ENCODE measurements at regions not wholly inside any gene's neighbourhood (a gene's known extent, or its start where the extent isn't known, plus 50 kb on each side); places are given as distances from the start of the nearest gene placed in this dataset.

DNA sequence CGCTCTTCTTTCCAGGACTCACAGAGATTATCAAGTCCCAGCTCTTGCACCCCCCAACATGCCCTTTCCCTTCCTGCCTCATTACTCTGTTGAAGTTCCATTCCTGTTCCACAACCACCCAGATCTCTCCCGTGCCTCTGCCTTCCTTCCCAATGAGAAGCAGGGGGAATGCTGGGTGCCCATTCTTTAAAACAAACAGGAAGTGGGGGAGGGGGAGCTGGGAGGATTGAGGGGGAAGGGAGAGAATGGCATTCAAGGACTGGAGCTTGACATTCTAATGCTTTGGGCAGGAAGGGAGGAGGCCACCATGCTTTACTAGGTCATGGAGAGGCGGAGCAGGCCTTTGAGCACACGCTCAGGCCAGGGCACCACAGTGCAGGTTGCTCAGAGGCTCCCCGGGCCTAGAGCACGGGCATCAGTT lies 150.3 kb upstream of the IRF2BP2 start:
- 74 to 76% methylated on average over 6 of the region's 6 CpGs for WGBS, 2 donors
- TF ChIP-seq POLR2A (IDR thresholded peaks at IDR 0.05): no peak
- TF ChIP-seq, protein P1, sequence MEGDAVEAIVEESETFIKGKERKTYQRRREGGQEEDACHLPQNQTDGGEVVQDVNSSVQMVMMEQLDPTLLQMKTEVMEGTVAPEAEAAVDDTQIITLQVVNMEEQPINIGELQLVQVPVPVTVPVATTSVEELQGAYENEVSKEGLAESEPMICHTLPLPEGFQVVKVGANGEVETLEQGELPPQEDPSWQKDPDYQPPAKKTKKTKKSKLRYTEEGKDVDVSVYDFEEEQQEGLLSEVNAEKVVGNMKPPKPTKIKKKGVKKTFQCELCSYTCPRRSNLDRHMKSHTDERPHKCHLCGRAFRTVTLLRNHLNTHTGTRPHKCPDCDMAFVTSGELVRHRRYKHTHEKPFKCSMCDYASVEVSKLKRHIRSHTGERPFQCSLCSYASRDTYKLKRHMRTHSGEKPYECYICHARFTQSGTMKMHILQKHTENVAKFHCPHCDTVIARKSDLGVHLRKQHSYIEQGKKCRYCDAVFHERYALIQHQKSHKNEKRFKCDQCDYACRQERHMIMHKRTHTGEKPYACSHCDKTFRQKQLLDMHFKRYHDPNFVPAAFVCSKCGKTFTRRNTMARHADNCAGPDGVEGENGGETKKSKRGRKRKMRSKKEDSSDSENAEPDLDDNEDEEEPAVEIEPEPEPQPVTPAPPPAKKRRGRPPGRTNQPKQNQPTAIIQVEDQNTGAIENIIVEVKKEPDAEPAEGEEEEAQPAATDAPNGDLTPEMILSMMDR (IDR thresholded peaks at IDR 0.05): no peak
- no peak for DNase-seq (ENCODE audit: low spot score in 2 of 2)

DNA sequence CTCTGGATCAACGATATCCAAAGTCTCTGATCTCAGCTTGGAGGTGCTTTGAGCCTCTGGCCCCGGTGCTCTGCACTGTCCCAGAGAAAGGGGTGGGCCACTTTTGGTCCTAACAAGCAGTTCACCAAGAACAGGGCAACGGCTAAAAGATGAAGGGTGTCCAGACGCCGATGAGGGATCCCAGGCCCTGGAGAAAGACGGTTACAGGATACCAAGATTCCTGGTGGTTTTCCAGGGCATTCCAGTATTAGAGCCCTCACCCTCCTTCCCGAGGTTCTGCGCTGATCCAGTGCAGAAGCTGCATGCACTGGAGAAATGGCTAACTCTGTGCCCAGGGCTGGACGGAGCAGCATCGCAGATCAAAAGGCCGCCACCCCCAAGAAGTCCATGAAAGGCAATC lies 149.9 kb upstream of the IRF2BP2 start:
- intact Hi-C loops (cut with DNase I; ENCODE audit: low total_unique reads): no loop called here
- 94 to 95% methylated on average over 11 of the region's 11 CpGs for WGBS, 2 donors

More for the DNA sequence above, 150.3 kb upstream of the IRF2BP2 start:
- H3K4me3 ChIP-seq (ENCODE audit: low read depth, poor library complexity, severe bottlenecking): no peak overlapping the region
- intact Hi-C loops (cut with DNase I; ENCODE audit: low total_unique reads): no loop called here

DNA sequence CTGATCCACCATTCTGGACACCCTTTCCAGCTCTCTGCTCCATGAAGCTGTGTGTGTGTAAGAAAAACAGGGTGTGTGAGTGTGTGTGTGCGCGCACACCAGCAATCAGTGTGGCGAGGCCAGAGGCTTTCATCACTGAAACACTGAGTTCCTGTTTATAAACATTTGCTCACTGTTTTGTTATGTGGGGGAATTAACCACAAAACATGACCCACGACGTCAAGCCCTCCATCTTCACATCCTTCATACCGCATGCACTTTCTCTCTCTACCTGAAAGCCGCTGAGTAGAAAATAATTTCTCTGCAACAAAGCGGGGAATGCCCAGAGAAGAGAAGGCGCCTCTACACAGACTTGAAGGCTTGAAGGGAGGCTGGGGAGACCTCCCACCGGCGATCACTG lies 148.9 kb upstream of the IRF2BP2 start:
- no peak for TF ChIP-seq POLR2A (IDR thresholded peaks at IDR 0.05)
- TF ChIP-seq, protein P1 (IDR thresholded peaks at IDR 0.05): no peak

More for the DNA sequence above, 149.9 kb upstream of the IRF2BP2 start:
- no peak overlapping the region for H3K4me3 ChIP-seq (ENCODE audit: low read depth, poor library complexity, severe bottlenecking)
- TF ChIP-seq, protein P1 (IDR thresholded peaks at IDR 0.05): no peak
- no peak for TF ChIP-seq POLR2A (IDR thresholded peaks at IDR 0.05)
- DNase-seq (ENCODE audit: low spot score in 2 of 2): no peak

DNA sequence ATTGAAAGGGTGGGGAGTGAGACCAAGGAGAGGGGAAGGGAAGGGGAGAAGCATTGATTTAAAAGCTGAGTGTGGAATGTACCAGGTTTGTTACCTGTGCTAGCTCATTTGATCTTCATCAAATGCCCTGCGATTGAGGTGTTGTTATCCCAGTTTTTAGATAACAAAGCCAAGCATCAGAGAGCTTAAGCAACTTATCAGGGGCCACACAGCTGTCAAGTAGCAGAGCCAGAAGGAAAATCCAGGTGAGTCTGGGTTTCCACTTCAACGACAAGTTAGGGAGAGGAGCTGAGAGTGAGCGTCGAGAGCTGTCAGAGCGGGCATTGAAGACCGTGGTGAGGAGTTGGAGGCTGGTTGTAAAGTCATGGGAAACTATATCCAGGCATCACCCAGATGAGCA lies 146.9 kb upstream of the IRF2BP2 start:
- H3K4me3 ChIP-seq (ENCODE audit: low read depth, poor library complexity, severe bottlenecking): no peak overlapping the region
- intact Hi-C loops (cut with DNase I; ENCODE audit: low total_unique reads): no loop called here
- 92 to 95% methylated on average over 6 of the region's 6 CpGs for WGBS, 2 donors
- TF ChIP-seq POLR2A (IDR thresholded peaks at IDR 0.05): no peak
- TF ChIP-seq, protein P1 (IDR thresholded peaks at IDR 0.05): no peak
- DNase-seq (ENCODE audit: low spot score in 2 of 2): no peak

More for the DNA sequence above, 148.9 kb upstream of the IRF2BP2 start:
- 90 to 93% methylated on average over 11 of the region's 11 CpGs for WGBS, 2 donors
- no peak overlapping the region for H3K4me3 ChIP-seq (ENCODE audit: low read depth, poor library complexity, severe bottlenecking)
- intact Hi-C loops (cut with DNase I; ENCODE audit: low total_unique reads): no loop called here
- no peak for DNase-seq (ENCODE audit: low spot score in 2 of 2)

DNA sequence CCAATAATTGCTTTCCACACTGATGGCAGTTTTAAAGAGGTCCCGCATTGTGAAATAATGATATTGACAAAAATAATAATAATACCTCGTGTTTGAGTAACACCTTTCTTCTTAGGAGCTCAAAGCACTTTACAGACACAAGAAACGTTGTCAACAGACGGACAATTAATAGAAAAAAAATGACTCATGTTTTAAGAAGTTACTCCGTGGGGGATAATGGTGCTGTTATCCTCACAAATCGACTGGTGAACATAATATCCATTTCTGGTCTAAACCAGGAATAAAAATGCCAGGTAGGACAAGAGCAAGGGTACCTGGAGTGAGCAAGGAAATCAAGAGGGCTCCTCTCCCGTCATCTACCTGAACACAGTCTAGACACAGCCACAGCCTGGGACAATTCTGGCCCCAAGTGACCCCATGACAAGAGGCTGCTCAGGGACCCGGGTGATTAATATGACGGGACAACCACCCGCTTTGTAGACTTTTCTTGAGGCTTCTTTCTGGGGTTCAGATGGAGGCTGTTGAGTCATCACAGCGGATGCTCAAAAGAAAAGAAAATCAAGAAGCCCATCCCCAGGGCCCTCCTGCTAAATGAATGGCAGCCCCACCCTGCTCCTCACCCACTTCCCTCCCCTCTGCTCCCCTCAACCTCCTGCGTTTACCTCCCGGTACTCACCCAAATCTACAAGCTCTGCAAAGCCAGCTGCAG lies 146.2 kb upstream of the IRF2BP2 start:
- no peak for DNase-seq (ENCODE audit: low spot score in 2 of 2)
- intact Hi-C loops (cut with DNase I; ENCODE audit: low total_unique reads): no loop called here
- TF ChIP-seq, protein P1 (IDR thresholded peaks at IDR 0.05): no peak
- no peak for TF ChIP-seq POLR2A (IDR thresholded peaks at IDR 0.05)
- H3K4me3 ChIP-seq (ENCODE audit: low read depth, poor library complexity, severe bottlenecking): no peak overlapping the region
- WGBS, 2 donors: 82 to 85% methylated on average over 13 of the region's 13 CpGs

DNA sequence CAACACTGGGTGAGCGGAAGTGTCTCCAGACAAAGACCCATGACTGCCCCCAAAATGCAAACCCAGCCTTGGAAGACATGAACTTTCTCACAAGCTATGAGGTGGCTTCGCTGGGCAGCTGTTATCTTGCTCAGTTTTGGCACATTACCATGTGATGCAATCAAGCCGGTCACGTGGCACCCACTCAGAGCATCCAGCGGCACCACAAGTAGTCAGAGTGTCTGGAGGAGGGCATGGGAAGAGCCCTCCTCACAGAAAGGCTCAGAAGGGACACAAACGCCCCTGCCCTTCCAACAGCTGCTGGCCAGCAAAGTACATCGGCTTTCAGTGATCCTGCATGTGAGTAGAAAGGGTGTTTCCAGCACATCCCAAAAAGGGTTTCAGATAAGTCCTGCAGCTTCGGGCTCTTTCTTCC lies 145.5 kb upstream of the IRF2BP2 start:
- DNase-seq (ENCODE audit: low spot score in 2 of 2): peak; percentile 86 to 97
- TF ChIP-seq, protein P1 (IDR thresholded peaks at IDR 0.05): no peak
- no peak for TF ChIP-seq POLR2A (IDR thresholded peaks at IDR 0.05)
- intact Hi-C loops (cut with DNase I; ENCODE audit: low total_unique reads): no loop called here
- H3K4me3 ChIP-seq (ENCODE audit: low read depth, poor library complexity, severe bottlenecking): no peak overlapping the region
- 43 to 54% methylated on average over 8 of the region's 8 CpGs for WGBS, 2 donors
